Testis (tissue), 2 donors: ENCODE measurements at regions not wholly inside any gene's neighbourhood (a gene's known extent, or its start where the extent isn't known, plus 50 kb on each side); places are given as distances from the start of the nearest gene placed in this dataset.

Experiments
- POLR2A ChIP-seq: fragments of 450-650 bp; IDR thresholded peaks from one replicate; pipeline ENCODE4 v1.6.1; 2017; ENCODE audit warnings: antibody characterized with exemption, mild to moderate bottlenecking, moderate library complexity
- TF ChIP-seq, protein P1 (sequence below), 3 experiments: fragments of 450-650 bp in 2 of 3; fragments of 200-600 bp in 1 of 3; sonication (generic) in 1 of 3; IDR thresholded peaks; one replicate each; pipeline ENCODE4 v1.5.1; 2016 to 2019; ENCODE audit warnings: antibody characterized with exemption in 3 of 3, mild to moderate bottlenecking in 2 of 3, moderate library complexity in 1 of 3

DNA sequence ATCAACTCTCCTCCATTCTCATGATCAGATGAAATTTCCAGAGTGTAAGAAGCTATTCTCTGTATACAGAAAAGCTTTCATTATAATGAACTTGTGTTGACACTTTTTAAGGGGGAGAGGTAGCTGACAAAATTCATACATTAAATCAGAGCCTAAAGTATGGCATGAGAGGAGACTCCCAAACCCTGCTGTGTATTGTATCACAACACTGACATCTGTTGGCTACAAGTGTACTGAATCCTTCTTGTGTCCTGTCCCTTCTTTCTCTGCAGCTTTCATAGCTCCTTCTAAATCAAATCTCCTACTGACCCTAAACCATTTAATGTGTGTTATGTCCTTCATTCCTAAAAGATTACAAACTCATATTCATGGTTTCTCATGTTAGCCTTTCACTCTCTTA is 70.9 kb downstream of the GCC1 start:
- TF ChIP-seq, protein P1, sequence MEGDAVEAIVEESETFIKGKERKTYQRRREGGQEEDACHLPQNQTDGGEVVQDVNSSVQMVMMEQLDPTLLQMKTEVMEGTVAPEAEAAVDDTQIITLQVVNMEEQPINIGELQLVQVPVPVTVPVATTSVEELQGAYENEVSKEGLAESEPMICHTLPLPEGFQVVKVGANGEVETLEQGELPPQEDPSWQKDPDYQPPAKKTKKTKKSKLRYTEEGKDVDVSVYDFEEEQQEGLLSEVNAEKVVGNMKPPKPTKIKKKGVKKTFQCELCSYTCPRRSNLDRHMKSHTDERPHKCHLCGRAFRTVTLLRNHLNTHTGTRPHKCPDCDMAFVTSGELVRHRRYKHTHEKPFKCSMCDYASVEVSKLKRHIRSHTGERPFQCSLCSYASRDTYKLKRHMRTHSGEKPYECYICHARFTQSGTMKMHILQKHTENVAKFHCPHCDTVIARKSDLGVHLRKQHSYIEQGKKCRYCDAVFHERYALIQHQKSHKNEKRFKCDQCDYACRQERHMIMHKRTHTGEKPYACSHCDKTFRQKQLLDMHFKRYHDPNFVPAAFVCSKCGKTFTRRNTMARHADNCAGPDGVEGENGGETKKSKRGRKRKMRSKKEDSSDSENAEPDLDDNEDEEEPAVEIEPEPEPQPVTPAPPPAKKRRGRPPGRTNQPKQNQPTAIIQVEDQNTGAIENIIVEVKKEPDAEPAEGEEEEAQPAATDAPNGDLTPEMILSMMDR (IDR thresholded peaks at IDR 0.05): no peak
- no peak for TF ChIP-seq POLR2A
